ENCODE measurements at regions not wholly inside any gene's neighbourhood (a gene's known extent, or its start where the extent isn't known, plus 50 kb on each side); places are given as distances from the start of the nearest gene placed in this dataset.

DNA sequence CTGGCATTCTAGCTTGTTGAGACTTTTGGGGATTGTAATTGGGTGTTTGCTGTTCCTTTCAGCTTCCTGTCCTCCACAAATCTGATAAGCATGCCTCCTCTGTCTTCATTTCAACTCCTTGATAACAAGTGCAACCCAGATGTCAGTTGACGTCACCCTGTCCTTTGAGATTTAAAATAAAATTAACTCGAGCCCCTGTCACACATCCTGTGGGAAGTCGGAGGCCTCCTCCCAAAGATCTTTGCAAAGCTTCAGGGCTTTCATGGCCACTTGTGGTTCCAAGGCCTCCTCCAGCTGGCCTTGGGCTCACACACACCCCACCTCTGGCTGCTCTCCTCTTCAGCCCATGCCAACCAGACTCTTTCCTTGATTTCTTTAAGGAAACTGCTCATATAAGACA lies 69.9 kb upstream of the ITGA6 start:
- no peak overlapping the region for H3K27ac ChIP-seq
- no peak for ATAC-seq
- intact Hi-C loops (cut with DNase I) = no loop called here
- no peaks in the 10 kb centered on the region for H3K36me3 ChIP-seq
- H3K4me3 ChIP-seq = no peak overlapping the region
- TF ChIP-seq, protein P1, sequence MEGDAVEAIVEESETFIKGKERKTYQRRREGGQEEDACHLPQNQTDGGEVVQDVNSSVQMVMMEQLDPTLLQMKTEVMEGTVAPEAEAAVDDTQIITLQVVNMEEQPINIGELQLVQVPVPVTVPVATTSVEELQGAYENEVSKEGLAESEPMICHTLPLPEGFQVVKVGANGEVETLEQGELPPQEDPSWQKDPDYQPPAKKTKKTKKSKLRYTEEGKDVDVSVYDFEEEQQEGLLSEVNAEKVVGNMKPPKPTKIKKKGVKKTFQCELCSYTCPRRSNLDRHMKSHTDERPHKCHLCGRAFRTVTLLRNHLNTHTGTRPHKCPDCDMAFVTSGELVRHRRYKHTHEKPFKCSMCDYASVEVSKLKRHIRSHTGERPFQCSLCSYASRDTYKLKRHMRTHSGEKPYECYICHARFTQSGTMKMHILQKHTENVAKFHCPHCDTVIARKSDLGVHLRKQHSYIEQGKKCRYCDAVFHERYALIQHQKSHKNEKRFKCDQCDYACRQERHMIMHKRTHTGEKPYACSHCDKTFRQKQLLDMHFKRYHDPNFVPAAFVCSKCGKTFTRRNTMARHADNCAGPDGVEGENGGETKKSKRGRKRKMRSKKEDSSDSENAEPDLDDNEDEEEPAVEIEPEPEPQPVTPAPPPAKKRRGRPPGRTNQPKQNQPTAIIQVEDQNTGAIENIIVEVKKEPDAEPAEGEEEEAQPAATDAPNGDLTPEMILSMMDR (IDR thresholded peaks at IDR 0.05) = no peak
- no peaks in the 10 kb centered on the region for H3K27me3 ChIP-seq (ENCODE audit: low read depth)
- no peak for DNase-seq
- peaks cover 8% of the 10 kb centered on the region for H3K4me1 ChIP-seq
- no peaks in the 10 kb centered on the region for H3K9me3 ChIP-seq

DNA sequence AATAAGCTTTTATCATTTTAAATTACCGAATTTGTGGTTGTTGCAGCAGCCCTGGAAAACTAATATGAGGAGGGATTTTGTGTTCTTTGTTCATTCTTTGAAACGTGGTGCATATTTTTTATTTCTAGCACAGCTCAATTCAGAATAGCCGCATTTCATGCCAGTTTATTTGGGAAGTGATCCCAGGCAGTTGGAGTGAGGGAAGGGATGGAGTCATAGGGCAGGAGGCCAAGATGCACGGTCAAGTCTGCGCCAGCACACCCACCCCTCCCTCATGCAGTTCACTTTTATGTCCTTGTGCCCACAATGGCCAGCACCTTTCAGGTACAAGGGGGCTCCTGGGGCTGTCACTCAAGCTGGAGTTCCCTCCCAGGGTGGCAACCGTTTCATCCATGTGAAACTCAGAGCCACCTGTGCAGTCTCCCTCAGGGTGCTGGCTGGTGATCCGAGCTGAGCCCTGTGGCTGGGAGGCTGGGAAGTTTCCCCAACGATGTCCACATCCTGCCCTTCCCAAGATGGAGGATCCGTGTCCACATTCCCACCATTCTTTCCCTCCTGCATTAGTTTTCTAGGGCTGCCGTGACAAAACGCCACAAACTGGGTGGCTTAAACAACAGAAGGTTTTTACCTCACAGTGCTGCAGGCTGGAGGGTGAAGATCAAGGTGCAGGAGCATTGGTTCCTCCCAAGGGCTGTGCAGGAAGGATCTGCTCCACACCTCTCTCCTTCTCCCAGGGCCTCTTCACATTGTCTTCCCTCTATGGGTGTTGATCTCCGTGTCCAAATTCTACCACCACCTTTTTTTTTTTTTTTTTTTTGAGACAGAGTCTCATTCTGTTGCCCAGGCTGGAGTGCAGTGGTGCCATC lies 68.5 kb upstream of the ITGA6 start:
- Histone ChIP-seq H3K9me3 (no peaks in the 10 kb centered on the region), H3K36me3 (no peaks in the 10 kb centered on the region), H3K27ac (no peak overlapping the region), H3K4me1 (peaks cover 8% of the 10 kb centered on the region), H3K4me3 (no peak overlapping the region), H3K27me3 (ENCODE audit: low read depth) (no peaks in the 10 kb centered on the region)
- no peak for ATAC-seq
- intact Hi-C loops (cut with DNase I) = no loop called here
- TF ChIP-seq, protein P1 (IDR thresholded peaks at IDR 0.05) = no peak
- no peak for DNase-seq

DNA sequence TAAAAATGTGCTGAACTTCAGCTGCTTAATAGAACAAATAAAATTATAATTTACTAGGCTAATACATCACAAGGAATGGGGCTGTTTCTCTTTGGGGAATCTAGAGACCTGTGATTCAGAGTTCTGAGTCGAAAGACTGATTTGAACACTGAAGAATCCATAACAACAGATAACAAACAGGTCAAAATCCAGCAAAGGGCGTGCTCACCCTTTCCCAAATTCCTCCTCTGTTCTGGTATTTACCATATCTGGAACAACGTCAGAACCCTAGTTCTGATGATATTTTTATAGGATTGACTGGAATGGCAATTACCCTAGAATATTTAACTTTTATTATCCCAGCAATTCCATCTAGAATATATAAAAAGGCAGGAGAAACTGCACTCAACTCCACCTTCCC lies 66.0 kb upstream of the ITGA6 start:
- H3K4me3 ChIP-seq = no peak overlapping the region
- H3K4me1 ChIP-seq = peaks cover 8% of the 10 kb centered on the region
- H3K9me3 ChIP-seq = no peaks in the 10 kb centered on the region
- H3K27me3 ChIP-seq (ENCODE audit: low read depth) = no peaks in the 10 kb centered on the region
- no peaks in the 10 kb centered on the region for H3K36me3 ChIP-seq
- DNase-seq (no peak), ATAC-seq (no peak)
- intact Hi-C loops (cut with DNase I) = no loop called here
- H3K27ac ChIP-seq = no peak overlapping the region
- TF ChIP-seq, protein P1 (IDR thresholded peaks at IDR 0.05) = no peak

DNA sequence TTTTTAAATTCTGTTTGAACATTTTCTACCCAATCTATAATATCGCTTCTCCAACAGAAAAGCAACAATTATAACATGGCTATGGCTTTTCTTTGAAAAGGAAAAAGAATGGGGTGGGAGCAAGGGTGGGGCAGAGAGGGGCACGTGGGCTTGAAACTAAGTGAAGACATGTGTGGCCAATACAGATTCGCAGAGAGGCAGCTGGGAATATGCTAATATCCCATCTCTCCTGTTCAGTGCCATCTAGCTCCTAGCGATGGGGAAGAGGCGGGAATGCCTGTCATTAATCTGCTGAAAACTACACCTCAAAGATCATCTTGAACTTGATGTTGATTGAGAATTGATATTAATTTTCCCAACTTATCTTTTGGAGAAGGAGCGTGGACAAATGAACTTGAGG lies 65.5 kb upstream of the ITGA6 start:
- H3K27ac ChIP-seq = no peak overlapping the region
- intact Hi-C loops (cut with DNase I) = no loop called here
- DNase-seq = no peak

DNA sequence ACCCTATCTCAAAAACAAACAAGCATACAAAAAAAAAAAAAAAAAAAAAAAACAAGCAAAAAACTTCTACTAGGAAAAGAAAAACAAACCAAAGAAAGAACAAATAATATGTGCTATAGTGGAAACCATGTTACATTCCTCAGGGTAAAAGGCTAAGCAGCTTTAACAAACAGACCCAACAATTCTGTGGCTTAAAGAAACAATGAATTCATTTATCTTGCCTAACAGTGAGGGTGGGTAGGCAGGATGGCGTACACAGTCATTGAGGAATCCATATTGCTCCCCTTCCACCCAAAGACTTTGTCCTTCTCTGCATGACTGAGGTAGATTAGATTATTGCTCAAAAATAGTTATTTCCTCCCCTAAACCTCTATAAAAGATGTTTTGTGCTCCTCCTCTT lies 63.1 kb upstream of the ITGA6 start:
- Histone ChIP-seq H3K4me3 (no peak overlapping the region), H3K36me3 (no peaks in the 10 kb centered on the region), H3K27me3 (ENCODE audit: low read depth) (no peaks in the 10 kb centered on the region), H3K9me3 (peaks cover 6% of the 10 kb centered on the region), H3K27ac (no peak overlapping the region), H3K4me1 (no peaks in the 10 kb centered on the region)
- DNase-seq = no peak
- no peak for ATAC-seq
- intact Hi-C loops (cut with DNase I) = no loop called here
- TF ChIP-seq, protein P1 (IDR thresholded peaks at IDR 0.05) = no peak

More for the DNA sequence above, 65.5 kb upstream of the ITGA6 start:
- H3K9me3 ChIP-seq = no peaks in the 10 kb centered on the region
- no peaks in the 10 kb centered on the region for H3K27me3 ChIP-seq (ENCODE audit: low read depth)
- no peaks in the 10 kb centered on the region for H3K36me3 ChIP-seq
- ATAC-seq = no peak
- no peak overlapping the region for H3K4me3 ChIP-seq
- H3K4me1 ChIP-seq = peaks cover 8% of the 10 kb centered on the region
- TF ChIP-seq, protein P1 (IDR thresholded peaks at IDR 0.05) = no peak
